ENCODE measurements at regions not wholly inside any gene's neighbourhood (a gene's known extent, or its start where the extent isn't known, plus 50 kb on each side); places are given as distances from the start of the nearest gene placed in this dataset.

DNA sequence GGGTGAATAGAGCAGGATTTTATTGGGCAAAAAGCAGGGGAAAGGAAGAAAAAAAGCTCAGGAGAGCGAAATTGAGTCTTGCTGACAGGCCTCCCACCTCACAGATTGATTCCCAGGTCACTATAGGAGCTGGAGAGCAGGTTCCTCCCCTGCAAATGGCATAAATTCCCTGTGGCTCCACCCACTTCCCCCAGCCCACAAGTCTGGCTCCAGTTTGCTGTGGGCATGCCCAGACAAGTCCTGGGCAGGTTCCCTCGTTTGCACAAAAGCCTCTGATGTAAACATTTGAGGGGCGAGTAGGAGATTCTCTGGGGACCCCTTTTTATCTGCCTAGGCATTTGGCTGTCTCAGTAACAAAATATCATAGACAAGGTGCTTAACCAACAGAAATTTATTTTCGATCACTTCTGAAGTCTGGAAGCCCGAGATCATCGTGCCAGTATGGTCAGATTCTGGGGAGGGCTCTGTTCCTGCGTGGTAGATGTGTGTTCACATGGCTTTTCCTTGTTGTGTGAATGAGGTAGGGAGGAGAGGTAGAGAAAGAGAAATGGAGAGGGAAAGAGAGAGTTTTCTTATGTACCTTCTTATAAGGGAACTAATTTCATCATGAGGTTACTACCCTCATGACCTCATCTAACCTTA, 614.5 kb downstream of the MAT2B start:
- TF ChIP-seq, protein P1, sequence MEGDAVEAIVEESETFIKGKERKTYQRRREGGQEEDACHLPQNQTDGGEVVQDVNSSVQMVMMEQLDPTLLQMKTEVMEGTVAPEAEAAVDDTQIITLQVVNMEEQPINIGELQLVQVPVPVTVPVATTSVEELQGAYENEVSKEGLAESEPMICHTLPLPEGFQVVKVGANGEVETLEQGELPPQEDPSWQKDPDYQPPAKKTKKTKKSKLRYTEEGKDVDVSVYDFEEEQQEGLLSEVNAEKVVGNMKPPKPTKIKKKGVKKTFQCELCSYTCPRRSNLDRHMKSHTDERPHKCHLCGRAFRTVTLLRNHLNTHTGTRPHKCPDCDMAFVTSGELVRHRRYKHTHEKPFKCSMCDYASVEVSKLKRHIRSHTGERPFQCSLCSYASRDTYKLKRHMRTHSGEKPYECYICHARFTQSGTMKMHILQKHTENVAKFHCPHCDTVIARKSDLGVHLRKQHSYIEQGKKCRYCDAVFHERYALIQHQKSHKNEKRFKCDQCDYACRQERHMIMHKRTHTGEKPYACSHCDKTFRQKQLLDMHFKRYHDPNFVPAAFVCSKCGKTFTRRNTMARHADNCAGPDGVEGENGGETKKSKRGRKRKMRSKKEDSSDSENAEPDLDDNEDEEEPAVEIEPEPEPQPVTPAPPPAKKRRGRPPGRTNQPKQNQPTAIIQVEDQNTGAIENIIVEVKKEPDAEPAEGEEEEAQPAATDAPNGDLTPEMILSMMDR (IDR thresholded peaks at IDR 0.05; ENCODE audit: extremely low read depth, missing control alignments), result no peak
- DNase-seq (ENCODE audit: low spot score), result no peak

DNA sequence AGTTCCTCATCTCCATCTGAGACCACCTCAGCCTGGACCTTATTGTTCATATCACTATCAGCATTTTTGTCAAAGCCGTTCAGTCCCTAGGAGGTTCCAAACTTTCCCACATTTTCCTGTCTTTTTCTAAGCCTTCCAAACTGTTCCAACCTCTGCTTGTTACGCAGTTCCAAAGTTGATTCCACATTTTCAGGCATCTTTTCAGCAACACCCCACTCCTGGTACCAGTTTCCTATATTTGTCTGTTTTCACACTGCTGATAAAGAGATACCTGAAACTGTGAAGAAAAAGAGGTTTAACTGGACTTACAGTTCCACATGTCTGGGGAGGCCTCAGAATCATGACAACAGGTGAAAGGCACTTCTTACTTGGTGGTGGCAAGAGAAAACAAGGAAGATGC, 622.1 kb downstream of the MAT2B start:
- TF ChIP-seq, protein P1 (IDR thresholded peaks at IDR 0.05; ENCODE audit: extremely low read depth, missing control alignments), result no peak
- no peak for DNase-seq (ENCODE audit: low spot score)

DNA sequence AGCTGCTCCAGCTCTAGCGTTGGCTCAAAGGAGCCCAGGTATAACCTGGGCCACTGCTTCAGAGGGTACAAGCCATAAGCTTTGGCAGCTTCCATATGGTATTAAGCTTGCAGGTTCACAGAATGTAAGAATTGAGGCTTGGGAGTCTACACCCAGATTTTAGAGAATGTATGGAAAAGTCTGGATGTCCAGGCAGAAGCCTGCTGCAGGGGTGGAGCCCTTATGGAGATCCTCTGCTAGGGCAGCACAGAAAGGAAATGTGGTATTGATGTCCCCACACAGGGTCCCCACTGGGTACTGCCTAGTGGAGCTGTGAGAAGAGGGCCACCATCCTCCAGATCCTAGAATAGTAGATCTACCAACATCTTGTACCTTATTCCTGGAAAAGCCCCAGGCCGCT, 626.9 kb downstream of the MAT2B start:
- TF ChIP-seq, protein P1 (IDR thresholded peaks at IDR 0.05; ENCODE audit: extremely low read depth, missing control alignments), result no peak
- DNase-seq (ENCODE audit: low spot score), result no peak

DNA sequence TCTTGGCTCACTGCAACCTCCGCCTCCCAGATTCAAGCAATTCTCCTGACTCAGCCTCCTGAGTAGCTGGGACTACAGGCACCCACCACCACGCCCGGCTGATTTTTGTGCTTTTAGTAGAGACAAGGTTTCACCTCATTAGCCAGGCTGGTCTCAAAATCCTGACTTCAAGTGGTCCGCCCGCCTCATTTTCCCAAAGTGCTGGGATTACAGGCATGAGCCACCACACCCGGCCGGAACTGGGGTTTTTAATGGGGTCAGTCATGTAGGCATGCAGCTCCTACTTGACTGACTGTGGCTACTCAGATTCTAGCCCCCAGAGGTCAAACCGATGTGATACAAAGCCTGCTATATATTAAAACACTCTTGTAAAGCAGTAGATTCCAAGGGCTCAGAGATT, 631.7 kb downstream of the MAT2B start:
- no peak for DNase-seq (ENCODE audit: low spot score)
- TF ChIP-seq, protein P1 (IDR thresholded peaks at IDR 0.05; ENCODE audit: extremely low read depth, missing control alignments), result no peak

DNA sequence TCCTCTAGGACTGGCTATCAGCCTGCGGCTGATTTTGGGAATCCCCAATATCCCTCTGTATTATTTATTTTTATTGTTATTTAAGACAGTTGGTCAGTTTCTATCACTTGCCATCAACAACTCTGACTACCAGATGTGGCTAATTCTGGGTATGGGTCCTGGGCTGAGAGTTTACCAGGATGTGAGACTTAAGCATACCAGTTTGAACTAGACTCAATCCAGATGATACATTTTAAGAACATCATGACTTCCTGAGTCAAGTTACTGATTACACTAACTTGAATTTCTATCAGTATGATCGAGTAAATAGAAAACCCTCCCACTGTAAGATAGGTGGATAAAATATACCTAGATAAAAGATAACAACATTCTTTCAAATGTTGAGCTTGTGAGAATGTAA, 634.0 kb downstream of the MAT2B start:
- TF ChIP-seq, protein P1 (IDR thresholded peaks at IDR 0.05; ENCODE audit: extremely low read depth, missing control alignments), result no peak
- DNase-seq (ENCODE audit: low spot score), result no peak

DNA sequence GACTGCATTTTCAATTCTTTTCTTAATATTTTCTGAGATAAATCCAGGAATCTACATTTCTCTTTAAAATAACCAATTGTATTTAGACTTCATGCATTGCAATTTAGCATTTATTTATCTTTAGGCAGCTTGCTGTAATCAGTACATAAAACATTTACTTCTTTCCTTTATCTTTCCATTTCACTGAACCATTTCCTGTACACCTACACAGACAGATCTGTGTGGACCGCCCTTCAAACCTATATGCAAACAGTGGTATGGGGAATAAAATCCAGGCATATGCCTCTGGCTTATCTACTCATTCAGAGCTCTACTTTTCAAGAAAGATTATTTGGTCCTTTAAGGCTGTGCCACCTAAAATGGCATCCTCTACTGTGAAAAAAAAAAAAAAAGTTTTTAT, 640.0 kb downstream of the MAT2B start:
- DNase-seq (ENCODE audit: low spot score), result no peak
- TF ChIP-seq, protein P1 (IDR thresholded peaks at IDR 0.05; ENCODE audit: extremely low read depth, missing control alignments), result no peak

DNA sequence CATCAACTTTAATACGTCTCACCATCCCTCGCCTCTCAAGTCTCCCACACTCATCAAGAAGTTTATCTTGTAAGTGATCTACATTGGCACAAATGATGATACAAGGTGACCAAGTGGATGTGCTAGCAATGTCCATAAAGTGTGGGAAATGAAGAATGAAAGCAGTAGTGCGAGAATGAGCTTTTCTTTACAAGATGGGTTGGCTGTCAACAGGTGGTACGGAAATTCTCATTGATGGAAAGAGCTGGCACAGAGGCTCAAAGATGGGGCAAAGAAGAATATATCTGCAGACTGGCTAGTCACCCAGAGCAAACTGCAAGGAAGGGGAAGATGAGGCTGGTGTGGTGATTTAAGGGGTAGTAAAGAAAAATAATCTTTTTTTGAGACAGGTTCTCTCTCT, 640.8 kb downstream of the MAT2B start:
- TF ChIP-seq, protein P1 (IDR thresholded peaks at IDR 0.05; ENCODE audit: extremely low read depth, missing control alignments), result no peak
- no peak for DNase-seq (ENCODE audit: low spot score)
